Stomach (tissue), 8 donors: ENCODE measurements at regions not wholly inside any gene's neighbourhood (a gene's known extent, or its start where the extent isn't known, plus 50 kb on each side); places are given as distances from the start of the nearest gene placed in this dataset.

Experiments
- DNase-seq, 2 donors: peaks; one replicate each; pipeline versions ENCODE4 v3.0.0 to v3.0.0-alpha.2; 2013 to 2019
- H3K27ac ChIP-seq, 5 donors: fragments of 200-600 bp in 4 of 5; sonication (generic) in 4 of 5; one replicate each; pipeline ENCODE4 v1.5.1; 2013 to 2019; ENCODE audit warnings: mild to moderate bottlenecking in 1 of 5, moderate library complexity in 1 of 5
- H3K27me3 ChIP-seq, 3 donors: fragments of 200-600 bp; sonication (generic); one replicate each; pipeline ENCODE4 v1.5.1; 2017 to 2019; ENCODE audit warnings: mixed run types in 1 of 3
- H3K36me3 ChIP-seq, 4 donors: fragments of 200-600 bp; sonication (generic); 1 replicate in 3 of 4; 2 replicates in 1 of 4; pipeline ENCODE4 v1.5.1; 2016 to 2019
- H3K4me1 ChIP-seq, 4 donors: fragments of 200-600 bp; sonication (generic); one replicate each; pipeline ENCODE4 v1.5.1; 2016 to 2019
- H3K4me3 ChIP-seq, 4 donors: fragments of 200-600 bp; sonication (generic) in 3 of 4; one replicate each; pipeline ENCODE4 v1.5.1; 2016 to 2019; ENCODE audit warnings: mild to moderate bottlenecking in 1 of 4
- H3K9me3 ChIP-seq, 4 donors: fragments of 200-600 bp; sonication (generic); one replicate each; pipeline ENCODE4 v1.5.1; 2016 to 2019
- CTCF ChIP-seq, 7 experiments: fragments of 450-650 bp in 4 of 7; fragments of 200-600 bp in 3 of 7; sonication (generic) in 3 of 7; IDR thresholded peaks; one replicate each; pipeline ENCODE4 v1.5.1; 2016 to 2019; ENCODE audit warnings: antibody characterized with exemption in 7 of 7, control low read depth in 2 of 7, mild to moderate bottlenecking in 1 of 7
- EP300 ChIP-seq: sonication (generic); formaldehyde crosslinking; IDR thresholded peaks from one replicate; pipeline ENCODE4 v1.6.1; 2017; ENCODE audit warnings: antibody characterized with exemption
- POLR2A ChIP-seq, 4 donors: fragments of 450-650 bp; IDR thresholded peaks; one replicate each; pipeline ENCODE4 v1.6.1; 2016; ENCODE audit warnings: antibody characterized with exemption in 4 of 4, control low read depth in 2 of 4, mild to moderate bottlenecking in 1 of 4, moderate library complexity in 1 of 4
- POLR2AphosphoS5 ChIP-seq, 3 donors: sonication (generic); formaldehyde crosslinking; IDR thresholded peaks; one replicate each; pipeline ENCODE4 v1.6.1; 2016; ENCODE audit warnings: antibody characterized with exemption in 3 of 3
- WGBS, 5 donors: extraction: QIAGEN DNeasy Blood & Tissue Kit in 3 of 5; methylation state at CpG; one replicate each; pipeline versions ENCODE4 v1.1.5 to v1.1.7; 2013 to 2018; 5-methylcytosine and 5-hydroxymethylcytosine counted together
- intact Hi-C: fragments of 100-400 bp; cut with DNase I; formaldehyde crosslinking; loops from one replicate; pipeline ENCODE4 v1.15.1; 2023; ENCODE audit warnings: low total_unique reads
- donor health status: healthy with polysubstance abuse.
- donor health status: Bipolar disorder and iron deficiency.
- donor health status: healthy.

GRCh38 chr3:110391042-110391441 is 680.6 kb upstream of the NECTIN3 start:
- no peak for TF ChIP-seq CTCF (IDR thresholded peaks at IDR 0.05)
- TF ChIP-seq EP300, result no peak
- TF ChIP-seq POLR2AphosphoS5 (IDR thresholded peaks at IDR 0.05), result no peak
- intact Hi-C loops, result no loop called here
- no peak for DNase-seq
- WGBS, 5 donors, result 42 to 55% (median 47%) methylated on average over 3 of the region's 3 CpGs
- H3K27me3 ChIP-seq, result no peaks in the 10 kb centered on the region
- no peaks in the 10 kb centered on the region for H3K36me3 ChIP-seq
- peaks cover 0 to 5% (median 0%) of the 10 kb centered on the region in 4 donors for H3K4me1 ChIP-seq
- no peak overlapping the region for H3K4me3 ChIP-seq
- H3K9me3 ChIP-seq, result no peaks in the 10 kb centered on the region
- H3K27ac ChIP-seq, result no peak overlapping the region

GRCh38 chr3:110391640-110392395 is 679.8 kb upstream of the NECTIN3 start:
- peaks cover 0 to 5% (median 0%) of the 10 kb centered on the region in 4 donors for H3K4me1 ChIP-seq
- H3K4me3 ChIP-seq, result no peak overlapping the region
- intact Hi-C loops, result no loop called here
- H3K27ac ChIP-seq, result no peak overlapping the region
- TF ChIP-seq POLR2AphosphoS5 (IDR thresholded peaks at IDR 0.05) (no peak), EP300 (no peak), CTCF (IDR thresholded peaks at IDR 0.05) (no peak), POLR2A (IDR thresholded peaks at IDR 0.05) (no peak)
- no peak for DNase-seq
- no peaks in the 10 kb centered on the region for H3K9me3 ChIP-seq
- H3K27me3 ChIP-seq, result no peaks in the 10 kb centered on the region
- 77 to 90% (median 85%) methylated on average over 7 of the region's 7 CpGs for WGBS, 5 donors
- H3K36me3 ChIP-seq, result no peaks in the 10 kb centered on the region

GRCh38 chr3:110393941-110394340 is 677.7 kb upstream of the NECTIN3 start:
- DNase-seq, result no peak

GRCh38 chr3:110397115-110397514 is 674.5 kb upstream of the NECTIN3 start:
- no peaks in the 10 kb centered on the region for H3K27me3 ChIP-seq
- intact Hi-C loops, result no loop called here
- TF ChIP-seq POLR2A (IDR thresholded peaks at IDR 0.05) (no peak), POLR2AphosphoS5 (IDR thresholded peaks at IDR 0.05) (no peak), CTCF (IDR thresholded peaks at IDR 0.05) (no peak), EP300 (no peak)
- H3K9me3 ChIP-seq, result peaks cover 0 to 9% (median 1%) of the 10 kb centered on the region in 4 donors
- H3K4me1 ChIP-seq, result no peaks in the 10 kb centered on the region
- no peak overlapping the region for H3K27ac ChIP-seq
- DNase-seq, result no peak
- H3K4me3 ChIP-seq, result no peak overlapping the region
- WGBS, 5 donors, result 21 to 50% (median 38%) methylated on average over 1 of the region's 1 CpG
- no peaks in the 10 kb centered on the region for H3K36me3 ChIP-seq

More at GRCh38 chr3:110393941-110394340, 677.7 kb upstream of the NECTIN3 start:
- H3K36me3 ChIP-seq, result no peaks in the 10 kb centered on the region
- H3K4me1 ChIP-seq, result peaks cover 0 to 5% (median 0%) of the 10 kb centered on the region in 4 donors
- H3K4me3 ChIP-seq, result no peak overlapping the region
- intact Hi-C loops, result no loop called here
- no peaks in the 10 kb centered on the region for H3K9me3 ChIP-seq
- 48 to 92% (median 64%) methylated on average over 2 of the region's 2 CpGs for WGBS, 5 donors
- no peak for TF ChIP-seq POLR2A (IDR thresholded peaks at IDR 0.05)
- no peak for TF ChIP-seq EP300
- TF ChIP-seq POLR2AphosphoS5 (IDR thresholded peaks at IDR 0.05), result no peak
- no peak for TF ChIP-seq CTCF (IDR thresholded peaks at IDR 0.05)
- H3K27me3 ChIP-seq, result no peaks in the 10 kb centered on the region
- no peak overlapping the region for H3K27ac ChIP-seq
